ENCODE measurements at regions not wholly inside any gene's neighbourhood (a gene's known extent, or its start where the extent isn't known, plus 50 kb on each side); places are given as distances from the start of the nearest gene placed in this dataset.

DNA sequence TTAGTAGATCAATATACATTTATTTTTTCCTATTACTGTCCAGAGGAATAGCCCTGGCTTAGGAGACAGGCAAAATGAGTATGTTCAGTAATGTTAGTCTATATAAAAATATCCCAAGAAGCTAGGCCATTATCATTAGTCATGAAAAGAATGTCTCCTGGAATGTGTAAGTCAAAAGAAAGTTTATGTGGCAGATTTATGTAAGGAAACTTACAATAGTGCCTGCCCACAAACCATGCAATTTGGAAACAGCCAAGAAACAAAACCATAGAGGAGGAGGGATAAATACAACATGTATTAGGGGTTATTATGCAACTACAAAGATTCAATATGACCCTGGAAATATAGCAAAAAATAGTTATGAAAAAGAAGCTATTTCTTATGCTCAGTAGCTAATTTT, 96.3 kb downstream of the NOL4 start:
- TF ChIP-seq, protein P1, sequence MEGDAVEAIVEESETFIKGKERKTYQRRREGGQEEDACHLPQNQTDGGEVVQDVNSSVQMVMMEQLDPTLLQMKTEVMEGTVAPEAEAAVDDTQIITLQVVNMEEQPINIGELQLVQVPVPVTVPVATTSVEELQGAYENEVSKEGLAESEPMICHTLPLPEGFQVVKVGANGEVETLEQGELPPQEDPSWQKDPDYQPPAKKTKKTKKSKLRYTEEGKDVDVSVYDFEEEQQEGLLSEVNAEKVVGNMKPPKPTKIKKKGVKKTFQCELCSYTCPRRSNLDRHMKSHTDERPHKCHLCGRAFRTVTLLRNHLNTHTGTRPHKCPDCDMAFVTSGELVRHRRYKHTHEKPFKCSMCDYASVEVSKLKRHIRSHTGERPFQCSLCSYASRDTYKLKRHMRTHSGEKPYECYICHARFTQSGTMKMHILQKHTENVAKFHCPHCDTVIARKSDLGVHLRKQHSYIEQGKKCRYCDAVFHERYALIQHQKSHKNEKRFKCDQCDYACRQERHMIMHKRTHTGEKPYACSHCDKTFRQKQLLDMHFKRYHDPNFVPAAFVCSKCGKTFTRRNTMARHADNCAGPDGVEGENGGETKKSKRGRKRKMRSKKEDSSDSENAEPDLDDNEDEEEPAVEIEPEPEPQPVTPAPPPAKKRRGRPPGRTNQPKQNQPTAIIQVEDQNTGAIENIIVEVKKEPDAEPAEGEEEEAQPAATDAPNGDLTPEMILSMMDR (IDR thresholded peaks at IDR 0.05; ENCODE audit: poor library complexity), result no peak
- TF ChIP-seq EZH2phosphoT487 (IDR thresholded peaks at IDR 0.05; ENCODE audit: low read depth, severe bottlenecking, unreplicated experiment), result no peak

Measured in hepatocyte (in vitro differentiated cells).